Activated CD4-positive, alpha-beta T cell treated with anti-CD3 and anti-CD28 coated beads, Interleukin-2, amount 50 U/mL, for 48 hours (primary cell): ENCODE measurements at regions not wholly inside any gene's neighbourhood (a gene's known extent, or its start where the extent isn't known, plus 50 kb on each side); places are given as distances from the start of the nearest gene placed in this dataset.

Experiments used
- DNase-seq, 2 experiments: peaks; one replicate each; pipeline ENCODE4 v3.0.0-alpha.2; 2020

GRCh38 chr3:72120806-72121778, 336.1 kb upstream of the PROK2 start:
- no peak for DNase-seq

GRCh38 chr3:72120039-72120438, 335.1 kb upstream of the PROK2 start:
- no peak for DNase-seq

- DNase-seq, result no peak
Observed at GRCh38 chr3:72118628-72119027, 333.7 kb upstream of the PROK2 start.

GRCh38 chr3:72116226-72116625, 331.3 kb upstream of the PROK2 start:
- no peak for DNase-seq

DNA sequence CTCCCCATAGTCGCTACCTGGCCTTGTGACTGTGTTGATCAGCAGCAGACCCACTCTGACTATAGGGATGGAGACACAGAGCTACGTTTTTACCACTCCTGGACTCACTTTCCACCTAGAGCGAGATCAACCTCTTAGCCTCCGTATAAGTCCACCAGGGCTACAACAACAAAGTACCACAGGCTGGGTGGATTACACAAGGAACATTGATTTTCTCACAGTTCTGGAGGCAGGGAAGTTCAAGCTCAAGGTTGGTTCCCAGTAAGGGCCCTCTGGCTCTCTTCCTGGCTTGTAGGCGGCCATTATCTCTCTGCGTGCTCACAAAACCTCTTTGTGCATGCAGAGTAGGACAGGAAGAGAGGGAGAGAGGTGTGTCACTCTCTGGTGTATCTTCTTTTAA, 330.4 kb upstream of the PROK2 start:
- DNase-seq, result no peak

- DNase-seq, result no peak
Observed at GRCh38 chr3:72114773-72115172, 329.8 kb upstream of the PROK2 start.

GRCh38 chr3:72113964-72114363, 329.0 kb upstream of the PROK2 start:
- no peak for DNase-seq

GRCh38 chr3:72113564-72113963, 328.6 kb upstream of the PROK2 start:
- no peak for DNase-seq

DNA sequence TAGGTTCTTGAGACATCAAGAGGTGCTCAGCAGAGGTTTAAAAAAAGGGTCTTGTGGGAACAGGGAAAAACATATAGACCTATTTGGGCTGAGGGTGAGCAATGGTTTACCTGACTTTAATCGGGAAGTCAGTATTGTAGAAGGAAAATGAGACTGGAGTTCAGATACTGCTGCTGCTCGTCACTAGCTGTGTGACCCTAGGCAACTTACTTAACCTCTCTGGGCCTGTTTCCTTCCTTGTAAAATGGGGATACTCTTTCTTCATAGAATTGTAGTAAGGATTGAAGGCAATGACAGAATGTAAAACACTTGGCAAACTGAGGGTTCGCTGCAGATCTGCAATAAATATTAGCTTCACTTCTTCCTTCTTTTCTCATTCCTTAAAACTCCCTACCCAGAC, 327.5 kb upstream of the PROK2 start:
- DNase-seq, result no peak

DNA sequence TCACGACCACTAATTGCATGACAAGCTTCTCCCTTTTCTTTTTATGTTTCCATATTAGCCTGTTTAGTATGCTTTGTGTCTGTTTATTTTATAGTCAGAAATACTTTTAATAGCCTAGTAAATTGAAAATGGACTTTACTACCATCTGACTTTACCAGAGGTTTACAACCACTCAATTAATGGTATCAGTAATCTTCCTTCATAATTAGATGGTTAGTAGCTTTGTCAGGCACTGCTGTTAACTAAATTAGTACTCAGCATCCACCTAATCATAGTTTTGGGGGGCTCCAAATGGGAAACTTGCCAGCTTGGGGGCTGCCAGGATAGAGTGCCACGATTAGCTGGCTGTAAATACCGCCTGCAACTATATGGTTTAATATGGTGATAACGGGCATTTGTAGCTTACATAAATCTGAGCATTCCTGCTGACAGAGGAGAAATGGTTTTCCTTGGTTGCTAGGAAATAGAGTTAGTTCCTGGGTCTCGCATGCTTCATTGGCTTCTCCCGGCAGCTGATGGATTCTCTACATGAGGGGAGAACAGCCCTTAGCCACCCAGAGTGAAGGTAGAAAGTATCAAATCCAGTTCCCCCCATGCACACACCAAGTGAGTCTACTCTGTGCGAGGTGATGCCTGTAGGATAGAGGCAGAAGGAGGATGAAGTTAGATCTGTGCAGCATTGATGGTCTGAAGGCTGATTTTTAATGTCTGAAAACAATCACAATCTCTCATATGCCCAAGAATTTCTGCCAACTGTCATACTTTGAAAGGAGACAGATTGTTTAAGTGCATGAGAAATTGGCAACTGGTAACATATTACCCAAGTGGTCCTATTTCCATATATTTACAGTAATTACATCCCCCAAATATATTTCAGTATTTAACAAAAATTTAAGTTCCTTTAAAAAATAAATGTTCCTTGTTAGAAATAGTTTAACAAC, 326.6 kb upstream of the PROK2 start:
- DNase-seq, result no peak

- no peak for DNase-seq
Observed at GRCh38 chr3:72109327-72110259, 324.6 kb upstream of the PROK2 start.

DNA sequence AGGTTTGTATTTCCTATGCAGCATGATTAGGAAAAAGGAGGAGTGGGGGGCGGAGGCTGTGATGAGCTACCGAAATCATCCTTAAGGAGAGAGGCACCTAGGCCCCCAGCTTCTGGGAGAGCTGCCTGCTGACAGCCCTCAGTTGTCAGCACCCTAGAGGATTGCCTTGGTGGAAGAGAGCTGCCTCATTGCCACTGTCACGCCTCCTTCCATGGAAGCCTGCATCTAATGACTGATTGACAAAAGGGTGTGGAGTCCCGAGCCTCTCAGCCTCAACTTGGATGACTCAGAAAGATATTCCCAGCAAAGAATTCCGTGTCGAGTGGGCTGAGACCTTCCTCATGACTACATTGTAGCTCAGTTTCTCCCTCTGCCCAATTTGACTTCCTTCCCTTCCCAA, 320.4 kb upstream of the PROK2 start:
- DNase-seq, result no peak

- DNase-seq, result no peak
Observed at GRCh38 chr3:72102112-72102616, 317.2 kb upstream of the PROK2 start.

DNA sequence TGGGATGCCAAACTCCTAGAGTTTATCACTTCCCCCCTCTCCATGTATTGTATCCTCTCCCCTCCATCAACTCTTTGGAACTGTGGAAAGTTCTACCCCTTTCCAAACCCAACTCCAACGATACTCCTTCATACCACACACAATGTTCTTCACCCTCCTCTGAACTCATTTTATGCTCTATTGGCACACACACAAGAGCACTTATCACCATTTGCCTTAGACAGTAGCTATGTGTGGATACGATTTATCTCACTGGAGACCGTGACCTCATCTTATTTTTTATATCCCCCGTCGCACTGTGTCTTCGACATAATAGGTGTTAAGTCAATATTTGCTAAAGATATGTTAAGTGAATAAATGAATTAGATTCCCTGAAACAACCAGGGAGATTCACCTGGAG, 316.5 kb upstream of the PROK2 start:
- DNase-seq, result no peak

DNA sequence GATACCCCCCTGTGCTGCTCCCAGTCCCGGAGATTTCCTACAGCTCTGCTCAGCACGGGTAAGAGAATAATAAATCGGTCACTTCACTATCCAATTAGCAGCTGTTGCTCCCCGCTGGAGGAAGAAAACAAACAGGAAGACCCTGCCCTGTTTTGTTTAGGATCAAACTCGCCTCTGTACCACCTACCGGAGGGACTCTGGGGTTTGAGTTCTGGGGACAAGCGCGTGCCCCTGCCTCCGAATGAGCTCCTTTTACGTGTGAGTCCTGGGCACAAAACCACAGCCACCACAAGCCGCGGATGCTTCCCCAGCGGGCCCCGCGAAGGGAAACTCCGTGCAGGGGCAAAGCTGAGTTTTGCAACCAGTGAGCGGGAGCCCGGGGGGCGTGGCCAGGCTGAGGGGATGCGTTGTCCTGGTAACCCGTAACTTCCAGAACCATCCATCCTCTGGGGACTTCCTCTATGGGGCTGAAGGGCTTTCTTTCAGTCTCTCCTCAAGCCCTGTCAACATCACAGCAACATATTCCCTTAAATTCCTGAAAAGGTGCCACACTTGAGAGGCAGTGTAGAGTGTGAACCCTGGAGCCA, 315.7 kb upstream of the PROK2 start:
- DNase-seq, result peak; percentile 89 to 94

DNA sequence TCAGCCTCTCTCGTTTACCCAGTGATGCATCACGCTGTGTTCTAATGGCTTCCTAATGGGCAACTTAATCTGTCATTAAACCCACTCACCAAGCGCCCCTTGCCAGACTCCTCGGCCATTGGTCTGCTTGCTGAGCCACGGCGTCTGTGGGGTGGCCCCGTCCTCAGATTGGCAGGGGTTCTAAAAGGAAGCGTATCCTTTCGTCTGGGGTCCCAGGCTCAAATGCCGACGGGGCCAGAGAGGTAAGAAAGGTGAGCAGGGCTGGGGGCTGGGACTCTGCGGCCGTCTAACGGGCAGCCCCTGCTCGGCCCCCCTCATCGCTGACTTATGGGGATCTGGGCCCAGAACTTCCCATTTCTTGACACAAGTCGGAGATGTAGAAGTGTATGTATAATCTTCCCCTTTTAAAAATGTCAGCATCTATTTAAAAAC, 315.1 kb upstream of the PROK2 start:
- no peak for DNase-seq

GRCh38 chr3:72099326-72100079, 314.6 kb upstream of the PROK2 start:
- DNase-seq, result no peak

- no peak for DNase-seq
Observed at GRCh38 chr3:72097053-72097452, 312.1 kb upstream of the PROK2 start.

- DNase-seq, result no peak
Observed at GRCh38 chr3:72095521-72095920, 310.6 kb upstream of the PROK2 start.

DNA sequence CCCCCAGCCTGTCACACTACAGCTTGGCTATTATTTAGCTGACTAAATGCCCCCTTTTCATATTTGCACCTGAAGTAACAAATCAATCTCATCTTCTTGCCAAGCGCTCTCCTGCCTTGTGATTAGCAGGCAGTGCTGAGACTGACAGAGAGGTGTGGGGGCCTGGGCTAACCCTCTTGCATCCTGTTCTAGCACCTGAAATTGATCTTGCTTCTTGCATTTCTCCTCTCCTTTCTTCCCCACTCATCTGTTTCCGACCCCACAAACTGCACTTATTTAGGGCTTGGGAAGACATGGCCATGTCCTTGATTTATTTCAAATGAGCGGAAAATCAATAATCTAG, 309.0 kb upstream of the PROK2 start:
- no peak for DNase-seq
